BLaER1 treated with 17β-estradiol and CSF1 and Interleukin-3, amounts not matched to agents 10 nM and 100 nM (cell line): ENCODE measurements at regions not wholly inside any gene's neighbourhood (a gene's known extent, or its start where the extent isn't known, plus 50 kb on each side); places are given as distances from the start of the nearest gene placed in this dataset.
"Not testable (repeated sequence)": the region's sequence is repeated elsewhere in the genome, so short reads cannot be mapped to it uniquely, and the experiment has no call there.

Experiments
- H3K27ac ChIP-seq, 11 experiments: shearing (Covaris generic); formaldehyde crosslinking; 2 replicates each; pipeline ENCODE4 v1.8.1; 2022
- H3K27me3 ChIP-seq, 11 experiments: shearing (Covaris generic); formaldehyde crosslinking; 2 replicates each; pipeline ENCODE4 v1.8.1; 2022
- H3K36me3 ChIP-seq, 11 experiments: shearing (Covaris generic); formaldehyde crosslinking; 2 replicates each; pipeline ENCODE4 v1.8.1; 2022
- H3K4me1 ChIP-seq, 10 experiments: shearing (Covaris generic); formaldehyde crosslinking; 2 replicates each; pipeline ENCODE4 v1.8.1; 2022
- H3K4me2 ChIP-seq, 11 experiments: shearing (Covaris generic); formaldehyde crosslinking; 2 replicates each; pipeline ENCODE4 v1.8.1; 2022
- H3K4me3 ChIP-seq, 10 experiments: shearing (Covaris generic); formaldehyde crosslinking; 2 replicates each; pipeline ENCODE4 v1.8.1; 2022
- H3K9ac ChIP-seq, 11 experiments: shearing (Covaris generic); formaldehyde crosslinking; 2 replicates each; pipeline ENCODE4 v1.8.1; 2022
- H3K9me3 ChIP-seq, 11 experiments: shearing (Covaris generic); formaldehyde crosslinking; replicated peaks in 1 of 11; 2 replicates each; pipeline ENCODE4 v1.8.1; 2022
- H4K20me1 ChIP-seq, 11 experiments: shearing (Covaris generic); formaldehyde crosslinking; 2 replicates each; pipeline ENCODE4 v1.8.1; 2022
- Cebpa-rat ChIP-seq, 11 experiments: shearing (Covaris generic); IDR thresholded peaks; 2 replicates each; pipeline ENCODE4 v1.8.1; 2022

- H3K36me3 ChIP-seq = no peaks in the 10 kb centered on the region
- H3K4me3 ChIP-seq = no peak overlapping the region
- H3K9ac ChIP-seq = no peak overlapping the region
- TF ChIP-seq Cebpa-rat (IDR thresholded peaks at IDR 0.05) = no peak
- H3K9me3 ChIP-seq = no peaks in the 10 kb centered on the region
- H3K4me2 ChIP-seq = no peak overlapping the region
- peaks cover 0 to 23% (median 8%) of the 10 kb centered on the region in 10 experiments; a peak in 9 of 20 replicates for H3K4me1 ChIP-seq
- no peaks in the 10 kb centered on the region for H3K27me3 ChIP-seq
- no peaks in the 10 kb centered on the region for H4K20me1 ChIP-seq
- H3K27ac ChIP-seq = no peak overlapping the region
Measured at GRCh38 chr1:148367596-148367995, 115.5 kb downstream of the PPIAL4G start.

DNA sequence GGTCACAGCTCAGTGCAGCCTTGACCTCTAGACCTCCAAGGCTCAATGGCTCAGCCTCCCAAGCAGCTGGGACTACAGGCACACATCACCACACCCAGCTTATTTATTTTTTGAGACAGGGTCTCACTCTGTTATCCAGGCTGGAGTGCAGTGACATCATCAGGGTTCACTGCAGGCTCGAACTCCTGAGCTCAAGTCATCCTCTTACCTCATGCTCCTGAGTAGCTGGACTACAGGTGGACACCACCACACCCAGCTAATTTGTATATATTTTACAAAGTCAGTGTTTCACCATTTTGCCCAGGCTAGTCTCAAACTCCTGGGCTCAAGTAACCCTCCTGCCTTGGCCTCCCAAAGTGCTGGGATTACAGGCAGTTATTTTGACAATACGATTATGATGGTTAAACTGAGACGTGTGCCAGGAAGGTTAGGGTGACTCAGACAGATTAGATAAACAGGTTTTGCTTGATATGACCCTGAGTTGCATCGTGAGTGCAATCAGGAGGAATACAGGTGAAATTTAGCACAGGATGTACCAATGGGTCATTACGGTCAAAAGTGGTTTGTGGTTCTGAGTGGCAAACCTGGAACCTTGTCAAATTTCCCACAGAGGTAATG, 116.9 kb downstream of the PPIAL4G start:
- not testable (repeated sequence) for H3K27me3 ChIP-seq, H3K9ac ChIP-seq, H3K27ac ChIP-seq, H4K20me1 ChIP-seq, H3K9me3 ChIP-seq, H3K36me3 ChIP-seq, H3K4me2 ChIP-seq, H3K4me3 ChIP-seq
- H3K4me1 ChIP-seq = peaks cover 0 to 12% (median 0%) of the 10 kb centered on the region in 10 experiments; a peak in 8 of 20 replicates

GRCh38 chr1:148365151-148365550, 118.0 kb downstream of the PPIAL4G start:
- H3K9me3 ChIP-seq, H3K27ac ChIP-seq, H3K27me3 ChIP-seq, H3K4me3 ChIP-seq, H3K36me3 ChIP-seq, H4K20me1 ChIP-seq, H3K4me1 ChIP-seq, H3K4me2 ChIP-seq, H3K9ac ChIP-seq: not testable (repeated sequence)

GRCh38 chr1:148363979-148364378, 119.1 kb downstream of the PPIAL4G start:
- H3K9me3 ChIP-seq, H3K9ac ChIP-seq, H3K4me3 ChIP-seq, H4K20me1 ChIP-seq, H3K36me3 ChIP-seq, H3K4me1 ChIP-seq, H3K4me2 ChIP-seq, H3K27me3 ChIP-seq, H3K27ac ChIP-seq: not testable (repeated sequence)

DNA sequence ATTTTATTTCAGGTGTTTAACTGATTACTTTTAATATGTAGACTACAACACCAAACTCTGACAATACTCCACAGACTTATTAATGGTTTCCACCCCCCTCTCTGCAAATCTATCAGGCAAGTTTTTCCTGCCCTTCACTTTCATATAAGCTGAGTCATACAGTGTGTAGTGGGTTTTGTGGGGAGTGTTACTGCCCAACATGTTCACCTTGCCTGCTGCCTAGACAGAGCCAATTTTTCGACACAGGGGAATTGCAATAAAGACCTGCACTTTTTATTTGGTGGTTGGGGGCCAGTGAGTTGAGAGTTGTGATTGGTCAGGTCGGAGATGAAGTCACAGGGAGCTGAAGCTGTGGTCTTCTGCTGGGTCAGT, 119.7 kb downstream of the PPIAL4G start:
- no peak overlapping the region for H3K9ac ChIP-seq
- peaks cover 0 to 4% (median 0%) of the 10 kb centered on the region in 11 experiments; a peak in 1 of 22 replicates for H3K9me3 ChIP-seq
- H3K27me3 ChIP-seq = no peaks in the 10 kb centered on the region
- no peaks in the 10 kb centered on the region for H3K4me1 ChIP-seq
- H3K4me2 ChIP-seq = no peak overlapping the region
- H3K4me3 ChIP-seq = no peak overlapping the region
- H4K20me1 ChIP-seq = no peaks in the 10 kb centered on the region
- TF ChIP-seq Cebpa-rat (IDR thresholded peaks at IDR 0.05) = no peak
- H3K36me3 ChIP-seq = no peaks in the 10 kb centered on the region
- no peak overlapping the region for H3K27ac ChIP-seq

GRCh38 chr1:148362626-148363438, 120.3 kb downstream of the PPIAL4G start:
- no peak overlapping the region for H3K9ac ChIP-seq
- no peak overlapping the region for H3K27ac ChIP-seq
- no peaks in the 10 kb centered on the region for H3K27me3 ChIP-seq
- no peaks in the 10 kb centered on the region for H3K4me1 ChIP-seq
- H4K20me1 ChIP-seq = no peaks in the 10 kb centered on the region
- no peak overlapping the region for H3K4me3 ChIP-seq
- TF ChIP-seq Cebpa-rat (IDR thresholded peaks at IDR 0.05) = no peak
- H3K9me3 ChIP-seq = peaks cover 0 to 4% (median 0%) of the 10 kb centered on the region in 11 experiments; a peak in 1 of 22 replicates
- H3K36me3 ChIP-seq = no peaks in the 10 kb centered on the region
- no peak overlapping the region for H3K4me2 ChIP-seq

GRCh38 chr1:148362216-148362611, 120.9 kb downstream of the PPIAL4G start:
- H3K4me2 ChIP-seq = no peak overlapping the region
- no peaks in the 10 kb centered on the region for H3K4me1 ChIP-seq

DNA sequence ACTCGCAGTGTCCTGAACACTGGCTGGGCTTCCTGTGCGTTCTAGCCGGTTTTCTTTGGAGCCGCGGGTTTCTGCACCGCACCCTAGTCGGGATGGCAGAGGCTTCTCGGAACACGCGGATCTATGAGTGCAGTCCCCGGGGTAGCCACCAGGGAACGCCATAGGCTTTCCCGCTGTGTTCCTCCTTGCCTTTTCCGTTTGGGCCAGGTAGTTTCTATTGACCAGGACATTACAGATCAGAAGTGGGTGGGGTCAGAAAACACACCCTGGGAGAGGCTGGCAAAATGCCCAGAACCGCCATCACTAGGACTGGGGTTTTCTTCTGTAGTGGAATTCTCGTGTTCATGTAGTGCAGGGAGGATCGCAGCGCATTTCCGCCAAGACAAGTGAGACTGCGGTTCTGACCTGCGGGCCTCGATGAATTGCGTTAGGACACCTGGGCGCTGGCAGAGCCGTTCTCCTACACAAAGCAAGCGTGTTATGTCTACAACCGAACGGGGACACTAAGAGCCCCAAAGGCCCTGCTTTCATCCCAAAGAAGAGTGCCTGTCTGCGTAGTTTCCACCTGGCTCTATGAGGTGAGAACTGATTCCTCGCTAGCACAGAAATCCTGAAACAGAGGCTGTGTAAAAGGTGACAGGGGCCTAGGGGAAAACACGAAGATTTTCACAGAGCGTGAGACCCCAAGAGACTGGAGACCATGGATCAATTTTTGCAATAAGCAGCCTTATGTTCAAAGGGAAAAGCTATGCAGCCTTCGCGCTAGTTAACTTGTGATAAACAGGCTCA, 121.5 kb downstream of the PPIAL4G start:
- H3K27me3 ChIP-seq, H3K4me2 ChIP-seq, H3K36me3 ChIP-seq, H3K4me3 ChIP-seq, H3K9ac ChIP-seq, H3K9me3 ChIP-seq, H4K20me1 ChIP-seq, H3K4me1 ChIP-seq, H3K27ac ChIP-seq: not testable (repeated sequence)

More at GRCh38 chr1:148362216-148362611, 120.9 kb downstream of the PPIAL4G start:
- Histone ChIP-seq H3K9me3 (peaks cover 0 to 4% (median 0%) of the 10 kb centered on the region in 11 experiments; a peak in 1 of 22 replicates), H3K27me3 (no peaks in the 10 kb centered on the region), H3K4me3 (no peak overlapping the region), H3K27ac (no peak overlapping the region), H3K36me3 (no peaks in the 10 kb centered on the region), H4K20me1 (no peaks in the 10 kb centered on the region), H3K9ac (no peak overlapping the region)
- TF ChIP-seq Cebpa-rat (IDR thresholded peaks at IDR 0.05) = no peak

GRCh38 chr1:148357037-148357436, 126.1 kb downstream of the PPIAL4G start:
- peak overlapping the region in 1 of 11 experiments; percentile 0; a peak in 1 of 22 replicates for H3K4me2 ChIP-seq
- no peak overlapping the region for H3K4me3 ChIP-seq
- no peaks in the 10 kb centered on the region for H3K36me3 ChIP-seq
- peaks cover 0 to 6% (median 0%) of the 10 kb centered on the region in 11 experiments; a peak in 4 of 22 replicates for H3K9me3 ChIP-seq
- no peak overlapping the region for H3K9ac ChIP-seq
- no peak overlapping the region for H3K27ac ChIP-seq
- TF ChIP-seq Cebpa-rat (IDR thresholded peaks at IDR 0.05) = no peak
- peaks cover 0 to 14% (median 8%) of the 10 kb centered on the region in 10 experiments; a peak in 10 of 20 replicates for H3K4me1 ChIP-seq
- no peaks in the 10 kb centered on the region for H4K20me1 ChIP-seq
- H3K27me3 ChIP-seq = no peaks in the 10 kb centered on the region
